ENCODE measurements at regions not wholly inside any gene's neighbourhood (a gene's known extent, or its start where the extent isn't known, plus 50 kb on each side); places are given as distances from the start of the nearest gene placed in this dataset.

DNA sequence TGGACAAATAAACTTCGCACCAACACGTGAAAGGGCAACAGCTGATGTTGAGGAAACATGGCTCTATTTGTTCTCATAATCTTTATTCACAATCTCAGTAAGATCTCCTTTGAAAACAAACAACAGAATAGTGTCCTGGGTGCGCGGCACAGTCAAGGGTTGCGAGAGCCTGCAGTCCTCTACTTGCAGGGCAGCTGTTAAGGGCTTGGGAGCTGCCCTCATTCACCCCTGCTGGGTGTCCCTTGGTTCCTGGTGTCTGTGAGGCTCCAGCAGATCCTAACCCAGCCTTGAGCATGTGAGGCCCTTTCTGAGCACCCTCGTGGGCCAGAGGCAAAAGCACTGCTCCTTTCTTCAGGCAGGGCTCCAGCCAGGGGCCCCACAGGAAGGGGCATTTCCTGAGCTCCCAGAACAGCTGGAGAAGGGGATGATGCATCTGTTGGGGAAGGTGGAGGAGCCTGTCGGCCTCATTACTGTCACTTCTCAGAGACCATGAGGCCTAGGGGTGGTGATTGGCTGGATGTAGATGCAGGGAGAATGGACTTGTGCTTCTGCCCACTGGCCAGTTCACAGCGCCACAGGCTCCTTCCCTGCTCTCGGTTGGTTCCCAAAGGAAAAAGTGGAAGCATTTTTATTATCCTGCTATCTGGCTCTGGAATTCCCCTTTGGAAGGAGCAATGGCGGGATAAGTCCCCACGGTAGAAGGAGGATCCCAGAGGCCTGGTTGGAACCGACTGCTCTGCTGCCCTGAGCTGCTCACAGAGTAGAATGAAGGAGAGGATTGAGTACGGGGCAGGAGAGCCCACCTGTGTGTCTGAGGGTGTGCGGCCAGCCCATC lies 51.9 kb upstream of the KLF13 start:
- DNase-seq (ENCODE audit: low read depth, low spot score): no peak

DNA sequence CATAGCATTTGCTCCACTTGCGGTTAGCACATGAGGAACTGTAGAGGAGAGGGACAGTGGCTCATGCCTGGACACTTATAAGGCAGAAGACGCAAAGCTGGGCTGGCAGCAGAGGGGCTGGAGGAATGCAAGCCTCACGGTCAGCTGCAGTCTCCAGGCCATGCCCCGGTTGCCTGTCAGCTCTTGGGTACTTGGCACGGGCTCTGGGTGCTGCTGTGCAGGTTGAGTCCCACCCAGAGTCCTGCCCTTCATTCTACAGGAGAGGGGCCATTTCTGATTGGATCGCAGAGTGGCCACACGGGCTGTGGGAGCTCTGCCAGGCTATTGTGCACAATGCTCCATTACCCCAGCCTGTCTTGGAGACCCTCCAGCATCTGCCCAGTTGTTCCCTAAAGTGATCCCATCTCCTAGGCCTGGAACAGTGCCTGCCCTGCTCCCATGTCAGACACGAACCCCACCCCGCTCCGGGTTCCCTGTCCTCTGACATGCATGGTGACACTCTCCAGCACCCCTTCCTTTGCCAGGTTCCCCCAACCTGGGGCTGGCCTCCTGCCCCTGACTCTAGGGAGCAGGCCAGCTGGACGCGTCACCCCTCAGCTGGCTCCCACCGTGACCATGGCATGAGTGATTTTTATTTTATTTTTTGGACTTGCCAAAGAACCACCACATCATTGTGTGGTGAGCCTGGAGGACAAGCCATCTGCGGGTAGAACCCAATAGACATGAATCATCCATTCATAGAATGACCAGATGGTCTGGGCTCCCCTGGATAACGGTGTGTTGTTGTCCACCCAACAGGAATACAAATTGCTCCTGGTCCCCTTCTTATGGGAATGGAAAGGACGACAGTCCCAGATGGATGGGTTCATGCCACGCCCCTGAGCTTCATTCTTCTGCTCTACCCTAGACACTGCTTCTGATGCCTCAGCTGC lies 51.0 kb upstream of the KLF13 start:
- no peak for DNase-seq (ENCODE audit: low read depth, low spot score)

DNA sequence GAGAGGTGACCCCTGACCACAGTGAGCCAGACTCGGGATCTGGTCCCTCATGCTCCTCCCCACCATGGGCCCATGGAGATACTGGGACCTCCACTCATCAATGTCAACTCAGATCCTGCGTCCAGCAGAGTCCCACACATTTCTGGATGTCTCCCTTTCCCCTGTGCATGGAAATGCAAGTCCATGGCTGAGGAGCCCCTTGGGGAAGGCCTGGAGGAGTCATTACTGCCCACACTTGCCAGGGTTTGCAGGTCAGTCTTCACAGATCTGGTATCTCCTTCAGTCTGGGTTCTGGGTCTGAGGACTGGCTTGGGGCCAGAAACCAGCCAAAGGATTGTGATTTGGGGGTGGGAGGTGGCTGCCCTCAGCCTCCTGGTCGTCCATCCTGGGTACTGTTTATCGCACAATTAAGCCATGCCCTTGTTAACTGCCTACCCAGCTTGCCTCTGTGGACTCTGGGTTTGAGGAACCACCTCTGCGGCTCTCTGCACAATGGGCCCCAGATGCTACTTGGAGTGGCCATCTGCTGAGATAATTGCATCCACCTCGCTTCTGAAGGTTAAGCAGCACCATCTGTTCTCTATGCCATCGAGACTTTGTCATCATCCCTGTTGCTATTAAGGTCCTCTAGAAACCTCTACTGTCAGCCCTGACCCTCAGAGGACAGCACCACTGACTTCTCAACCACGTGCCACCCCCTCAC lies 49.9 kb upstream of the KLF13 start:
- no peak for DNase-seq (ENCODE audit: low read depth, low spot score)
